CD4-positive, alpha-beta T cell treated with Interleukin-12 subunit alpha and Interleukin-12 subunit beta, for 1 hour (primary cell): ENCODE measurements at regions not wholly inside any gene's neighbourhood (a gene's known extent, or its start where the extent isn't known, plus 50 kb on each side); places are given as distances from the start of the nearest gene placed in this dataset.
A peak's percentile ranks its signal among the peaks of the same experiment; 100 is the strongest.
"Not testable (repeated sequence)": the region's sequence is repeated elsewhere in the genome, so short reads cannot be mapped to it uniquely, and the experiment has no call there.

Source experiments
- DNase-seq: peaks from one replicate; pipeline ENCODE4 v3.0.0-alpha.2; 2020

- DNase-seq: no peak
These were observed 115.6 kb upstream of the KLF14 start for GRCh38 chr7:130849604-130850003.

- DNase-seq: no peak
These were observed 116.9 kb upstream of the KLF14 start for GRCh38 chr7:130850956-130851355.

GRCh38 chr7:130852867-130853266 is 118.9 kb upstream of the KLF14 start:
- DNase-seq: no peak

- no peak for DNase-seq
These were observed 119.7 kb upstream of the KLF14 start for GRCh38 chr7:130853503-130854279.

GRCh38 chr7:130854481-130854880 is 120.5 kb upstream of the KLF14 start:
- DNase-seq: no peak

- no peak for DNase-seq
These were observed 122.9 kb upstream of the KLF14 start for GRCh38 chr7:130856866-130857265.

GRCh38 chr7:130860832-130861231 is 126.8 kb upstream of the KLF14 start:
- not testable (repeated sequence) for DNase-seq

GRCh38 chr7:130865408-130866236 is 131.6 kb upstream of the KLF14 start:
- no peak for DNase-seq

- DNase-seq: no peak
These were observed 133.0 kb upstream of the KLF14 start for GRCh38 chr7:130867039-130867438.

GRCh38 chr7:130867581-130868136 is 133.7 kb upstream of the KLF14 start:
- no peak for DNase-seq

- no peak for DNase-seq
These were observed 134.1 kb upstream of the KLF14 start for GRCh38 chr7:130868139-130868538.

- DNase-seq: no peak
These were observed 135.9 kb upstream of the KLF14 start for GRCh38 chr7:130869918-130870317.

- DNase-seq: no peak
These were observed 138.3 kb upstream of the KLF14 start for GRCh38 chr7:130872341-130872740.

GRCh38 chr7:130872756-130873448 is 138.9 kb upstream of the KLF14 start:
- no peak for DNase-seq

- DNase-seq: no peak
These were observed 140.3 kb upstream of the KLF14 start for GRCh38 chr7:130874071-130874915.

GRCh38 chr7:130875265-130875741 is 141.3 kb upstream of the KLF14 start:
- DNase-seq: peak; percentile 53

GRCh38 chr7:130875901-130876300 is 141.9 kb upstream of the KLF14 start:
- no peak for DNase-seq

- DNase-seq: no peak
These were observed 143.4 kb upstream of the KLF14 start for GRCh38 chr7:130877236-130877990.

- no peak for DNase-seq
These were observed 143.9 kb upstream of the KLF14 start for GRCh38 chr7:130877991-130878305.

- no peak for DNase-seq
These were observed 144.8 kb upstream of the KLF14 start for GRCh38 chr7:130878785-130879184.

- DNase-seq: no peak
These were observed 145.2 kb upstream of the KLF14 start for GRCh38 chr7:130879191-130879590.

GRCh38 chr7:130880668-130881067 is 146.7 kb upstream of the KLF14 start:
- DNase-seq: no peak
